HEK293T (cell line): ENCODE measurements at regions not wholly inside any gene's neighbourhood (a gene's known extent, or its start where the extent isn't known, plus 50 kb on each side); places are given as distances from the start of the nearest gene placed in this dataset.

Experiments
- BHLHE40 ChIP-seq: fragments of 450-650 bp; IDR thresholded peaks from 2 replicates; pipeline ENCODE4 v1.6.1; 2016; ENCODE audit warnings: mild to moderate bottlenecking, moderate library complexity, borderline replicate concordance
- CTBP1 ChIP-seq: fragments of 450-650 bp; IDR thresholded peaks from 2 replicates; pipeline ENCODE4 v1.6.1; 2016; ENCODE audit warnings: borderline replicate concordance
- ELF4 ChIP-seq: fragments of 450-650 bp; IDR thresholded peaks from 2 replicates; pipeline ENCODE4 v1.6.1; 2017; ENCODE audit warnings: antibody characterized with exemption
- FOXA1 ChIP-seq: fragments of 450-650 bp; IDR thresholded peaks from 2 replicates; pipeline ENCODE4 v1.6.1; 2016; ENCODE audit warnings: mild to moderate bottlenecking
- FOXM1 ChIP-seq: fragments of 450-650 bp; IDR thresholded peaks from 2 replicates; pipeline ENCODE4 v1.6.1; 2017; ENCODE audit warnings: mild to moderate bottlenecking, borderline replicate concordance
- HDGF ChIP-seq: fragments of 450-650 bp; IDR thresholded peaks from 2 replicates; pipeline ENCODE4 v1.6.1; 2017; ENCODE audit warnings: antibody characterized with exemption, borderline replicate concordance
- LEF1 ChIP-seq: fragments of 450-650 bp; IDR thresholded peaks from 2 replicates; pipeline ENCODE4 v1.6.1; 2017; ENCODE audit warnings: mild to moderate bottlenecking, borderline replicate concordance
- NFRKB ChIP-seq: fragments of 450-650 bp; IDR thresholded peaks from 2 replicates; pipeline ENCODE4 v1.6.1; 2016; ENCODE audit warnings: mild to moderate bottlenecking, moderate library complexity
- SP1 ChIP-seq: fragments of 450-650 bp; IDR thresholded peaks from 2 replicates; pipeline ENCODE4 v1.6.1; 2017
- SUZ12 ChIP-seq: fragments of 450-650 bp; IDR thresholded peaks from 2 replicates; pipeline ENCODE4 v1.6.1; 2016; ENCODE audit warnings: mild to moderate bottlenecking
- TARDBP ChIP-seq: fragments of 450-650 bp; IDR thresholded peaks from 2 replicates; pipeline ENCODE4 v1.6.1; 2016
- ZNF384 ChIP-seq: fragments of 450-650 bp; IDR thresholded peaks from 2 replicates; pipeline ENCODE4 v1.6.1; 2016

DNA sequence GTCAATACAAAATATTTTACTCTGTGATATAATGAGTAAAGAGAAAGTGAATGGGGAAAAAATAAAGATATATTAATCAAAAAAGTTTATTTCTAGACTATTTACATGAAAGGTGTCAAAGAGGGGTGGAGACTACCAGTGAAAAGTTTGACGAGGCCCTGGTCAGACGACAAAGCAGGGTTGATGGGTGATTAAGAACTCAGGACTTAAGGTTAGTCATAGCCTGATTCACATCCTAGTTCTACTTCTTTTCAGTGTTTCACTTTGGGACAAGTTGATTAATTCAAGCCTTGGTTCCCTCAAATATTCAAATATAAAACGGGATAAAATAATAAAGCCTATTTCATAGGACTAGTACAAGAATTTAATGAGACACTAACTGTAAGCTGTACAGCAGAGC lies 178.2 kb upstream of the HS3ST5 start:
- TF ChIP-seq TARDBP (no peak), SP1 (no peak), LEF1 (no peak), HDGF (no peak), SUZ12 (no peak), ELF4 (no peak), NFRKB (no peak), FOXM1 (no peak), ZNF384 (no peak), FOXA1 (no peak), BHLHE40 (no peak), CTBP1 (no peak)
